HL-60 (cell line): ENCODE measurements at regions not wholly inside any gene's neighbourhood (a gene's known extent, or its start where the extent isn't known, plus 50 kb on each side); places are given as distances from the start of the nearest gene placed in this dataset.

Experiments used
- DNase-seq, 2 experiments: peaks; one replicate each; pipeline ENCODE4 v3.0.0-alpha.2; 2010 to 2020; ENCODE audit warnings: low read depth in 1 of 2, low spot score in 1 of 2
- H3K27ac ChIP-seq: fragments of 250-450 bp; sonication (Bioruptor Pico); replicated peaks from 2 replicates; pipeline ENCODE4 v1.5.1; 2020; ENCODE audit warnings: mild to moderate bottlenecking, moderate library complexity
- H3K27me3 ChIP-seq: fragments of 250-450 bp; sonication (Bioruptor Pico); 2 replicates; pipeline ENCODE4 v1.5.1; 2021; ENCODE audit warnings: mild to moderate bottlenecking, moderate library complexity; ENCODE audit not compliant: insufficient read depth, poor library complexity, severe bottlenecking
- H3K4me3 ChIP-seq: replicated peaks from 2 replicates; pipeline ENCODE4 v1.5.1; 2011; ENCODE audit warnings: mild to moderate bottlenecking, control low read depth, low read length; ENCODE audit not compliant: insufficient read depth
- CTCF ChIP-seq: IDR thresholded peaks from one replicate; pipeline ENCODE4 v1.5.1; 2011; ENCODE audit warnings: low read length, control low read depth, inconsistent platforms; ENCODE audit not compliant: insufficient read depth
- GABPA ChIP-seq: IDR thresholded peaks from 2 replicates; pipeline ENCODE4 v1.6.1; 2012; ENCODE audit warnings: low read depth
- POLR2AphosphoS5 ChIP-seq: IDR thresholded peaks from 2 replicates; pipeline ENCODE4 v1.6.1; 2012; ENCODE audit warnings: low read depth
- REST ChIP-seq: IDR thresholded peaks from 2 replicates; pipeline ENCODE4 v1.6.1; 2012; ENCODE audit warnings: low read depth; ENCODE audit not compliant: insufficient replicate concordance
- SPI1 ChIP-seq: IDR thresholded peaks from 2 replicates; pipeline ENCODE4 v1.6.1; 2012; ENCODE audit warnings: low read depth, mild to moderate bottlenecking, borderline replicate concordance

GRCh38 chr13:33480561-33480960 lies 195.0 kb upstream of the STARD13 start:
- Histone ChIP-seq H3K4me3 (no peak overlapping the region), H3K27me3 (no peaks in the 10 kb centered on the region), H3K27ac (no peak overlapping the region)
- TF ChIP-seq POLR2AphosphoS5 = no peak
- TF ChIP-seq GABPA = no peak
- TF ChIP-seq REST = no peak
- TF ChIP-seq SPI1 = no peak
- no peak for TF ChIP-seq CTCF
- no peak for DNase-seq

- no peak overlapping the region for H3K27ac ChIP-seq
- H3K27me3 ChIP-seq = no peaks in the 10 kb centered on the region
- no peak overlapping the region for H3K4me3 ChIP-seq
- TF ChIP-seq REST (no peak), GABPA (no peak), CTCF (no peak), POLR2AphosphoS5 (no peak), SPI1 (no peak)
- DNase-seq = no peak
Measured at GRCh38 chr13:33483471-33483870, 197.9 kb upstream of the STARD13 start.

- Histone ChIP-seq H3K27me3 (no peaks in the 10 kb centered on the region), H3K27ac (no peak overlapping the region), H3K4me3 (no peak overlapping the region)
- TF ChIP-seq POLR2AphosphoS5 (no peak), REST (no peak), GABPA (no peak), SPI1 (no peak), CTCF (no peak)
- no peak for DNase-seq
Measured at GRCh38 chr13:33485247-33485646, 199.7 kb upstream of the STARD13 start.
